T-helper 17 cell (primary cell): ENCODE measurements at regions not wholly inside any gene's neighbourhood (a gene's known extent, or its start where the extent isn't known, plus 50 kb on each side); places are given as distances from the start of the nearest gene placed in this dataset.

ENCODE experiments used
- ATAC-seq: fragments of 150-1000 bp; cut with Tn5 transposase; 2 replicates; pipeline ENCODE4 v1.10.0; 2021; ENCODE audit warnings: mild to moderate bottlenecking, moderate library complexity
- DNase-seq, 3 donors: peaks; one replicate each; pipeline versions ENCODE4 v3.0.0 to v3.0.0-alpha.2; 2020 to 2021
- H3K9me3 ChIP-seq: one replicate; pipeline ENCODE4 v1.7.0; 2013; ENCODE audit warnings: low read length, mild to moderate bottlenecking; ENCODE audit not compliant: control insufficient read depth, poor library complexity, severe bottlenecking
- H3K27ac Mint-ChIP-seq: one replicate; pipeline ENCODE4 v1.8.0; 2022; ENCODE audit warnings: mild to moderate bottlenecking, moderate library complexity, mixed read lengths
- H3K27me3 Mint-ChIP-seq: one replicate; pipeline ENCODE4 v1.8.0; 2022; ENCODE audit warnings: mixed read lengths
- H3K36me3 Mint-ChIP-seq: one replicate; pipeline ENCODE4 v1.8.0; 2022; ENCODE audit warnings: low read depth, mixed read lengths
- H3K4me1 Mint-ChIP-seq: one replicate; pipeline ENCODE4 v1.8.0; 2022; ENCODE audit warnings: mild to moderate bottlenecking, mixed read lengths
- H3K4me3 Mint-ChIP-seq: one replicate; pipeline ENCODE4 v1.8.0; 2022; ENCODE audit warnings: mild to moderate bottlenecking, moderate library complexity, mixed read lengths

GRCh38 chr6:132003516-132004178 is 52.5 kb upstream of the CCN2 start:
- H3K27ac Mint-ChIP-seq, result no peak overlapping the region
- H3K4me3 Mint-ChIP-seq, result no peak overlapping the region
- no peak for ATAC-seq
- no peaks in the 10 kb centered on the region for H3K36me3 Mint-ChIP-seq
- H3K9me3 ChIP-seq, result no peaks in the 10 kb centered on the region
- DNase-seq, result no peak
- H3K4me1 Mint-ChIP-seq, result no peaks in the 10 kb centered on the region
- no peaks in the 10 kb centered on the region for H3K27me3 Mint-ChIP-seq
